ENCODE measurements at regions not wholly inside any gene's neighbourhood (a gene's known extent, or its start where the extent isn't known, plus 50 kb on each side); places are given as distances from the start of the nearest gene placed in this dataset.

GRCh38 chr16:79873825-79874224, 273.3 kb upstream of the MAF start:
- Mint-ChIP-seq H3K4me3 (no peak overlapping the region), H3K9me3 (ENCODE audit: insufficient read depth) (no peaks in the 10 kb centered on the region), H3K36me3 (ENCODE audit: low read depth) (no peaks in the 10 kb centered on the region), H3K4me1 (ENCODE audit: low read depth) (no peaks in the 10 kb centered on the region), H3K27ac (no peak overlapping the region), H3K27me3 (ENCODE audit: low read depth) (no peaks in the 10 kb centered on the region)
- POLR2A ChIA-PET, result no interaction called here
- ATAC-seq (no peak), DNase-seq (no peak)
- CTCF ChIA-PET, result no interaction called here

- POLR2A ChIA-PET, result no interaction called here
- H3K4me1 Mint-ChIP-seq (ENCODE audit: low read depth), result no peaks in the 10 kb centered on the region
- CTCF ChIA-PET, result no interaction called here
- ATAC-seq, result no peak
- no peak overlapping the region for H3K27ac Mint-ChIP-seq
- no peaks in the 10 kb centered on the region for H3K9me3 Mint-ChIP-seq (ENCODE audit: insufficient read depth)
- DNase-seq, result no peak
- no peaks in the 10 kb centered on the region for H3K27me3 Mint-ChIP-seq (ENCODE audit: low read depth)
- no peak overlapping the region for H3K4me3 Mint-ChIP-seq
- no peaks in the 10 kb centered on the region for H3K36me3 Mint-ChIP-seq (ENCODE audit: low read depth)
Observed at GRCh38 chr16:79871906-79872305, 271.4 kb upstream of the MAF start.

- DNase-seq (no peak), ATAC-seq (no peak)
- no peaks in the 10 kb centered on the region for H3K9me3 Mint-ChIP-seq (ENCODE audit: insufficient read depth)
- ChIA-PET CTCF (no interaction called here), POLR2A (no interaction called here)
- no peaks in the 10 kb centered on the region for H3K36me3 Mint-ChIP-seq (ENCODE audit: low read depth)
- H3K27ac Mint-ChIP-seq, result no peak overlapping the region
- no peaks in the 10 kb centered on the region for H3K4me1 Mint-ChIP-seq (ENCODE audit: low read depth)
- H3K27me3 Mint-ChIP-seq (ENCODE audit: low read depth), result no peaks in the 10 kb centered on the region
- no peak overlapping the region for H3K4me3 Mint-ChIP-seq
Observed at GRCh38 chr16:79870016-79870886, 269.7 kb upstream of the MAF start.

- Mint-ChIP-seq H3K27ac (no peak overlapping the region), H3K36me3 (ENCODE audit: low read depth) (no peaks in the 10 kb centered on the region), H3K4me3 (no peak overlapping the region), H3K4me1 (ENCODE audit: low read depth) (no peaks in the 10 kb centered on the region), H3K27me3 (ENCODE audit: low read depth) (no peaks in the 10 kb centered on the region), H3K9me3 (ENCODE audit: insufficient read depth) (no peaks in the 10 kb centered on the region)
- ChIA-PET POLR2A (no interaction called here), CTCF (no interaction called here)
- DNase-seq, result no peak
- no peak for ATAC-seq
Observed at GRCh38 chr16:79869304-79870015, 268.9 kb upstream of the MAF start.

- POLR2A ChIA-PET, result no interaction called here
- H3K36me3 Mint-ChIP-seq (ENCODE audit: low read depth), result no peaks in the 10 kb centered on the region
- no peaks in the 10 kb centered on the region for H3K9me3 Mint-ChIP-seq (ENCODE audit: insufficient read depth)
- DNase-seq, result no peak
- no peaks in the 10 kb centered on the region for H3K4me1 Mint-ChIP-seq (ENCODE audit: low read depth)
- no peak for ATAC-seq
- no peak overlapping the region for H3K4me3 Mint-ChIP-seq
- no peaks in the 10 kb centered on the region for H3K27me3 Mint-ChIP-seq (ENCODE audit: low read depth)
- CTCF ChIA-PET, result no interaction called here
- no peak overlapping the region for H3K27ac Mint-ChIP-seq
Observed at GRCh38 chr16:79868841-79869240, 268.3 kb upstream of the MAF start.

- H3K27me3 Mint-ChIP-seq (ENCODE audit: low read depth), result no peaks in the 10 kb centered on the region
- ChIA-PET CTCF (no interaction called here), POLR2A (no interaction called here)
Observed at GRCh38 chr16:79867425-79867997, 267.0 kb upstream of the MAF start.

GRCh38 chr16:79865918-79866317, 265.4 kb upstream of the MAF start:
- H3K36me3 Mint-ChIP-seq (ENCODE audit: low read depth), result no peaks in the 10 kb centered on the region
- POLR2A ChIA-PET, result no interaction called here
- no peaks in the 10 kb centered on the region for H3K27me3 Mint-ChIP-seq (ENCODE audit: low read depth)
- no peak for DNase-seq
- H3K9me3 Mint-ChIP-seq (ENCODE audit: insufficient read depth), result no peaks in the 10 kb centered on the region
- ATAC-seq, result no peak
- no peaks in the 10 kb centered on the region for H3K4me1 Mint-ChIP-seq (ENCODE audit: low read depth)
- no peak overlapping the region for H3K27ac Mint-ChIP-seq
- CTCF ChIA-PET, result interaction anchor here (1.4 kb wide), 1 partner anchor 26 kb away, joined by 3 read pairs; no protein-coding TSS in a partner anchor
- H3K4me3 Mint-ChIP-seq, result no peak overlapping the region

More at GRCh38 chr16:79867425-79867997, 267.0 kb upstream of the MAF start:
- H3K36me3 Mint-ChIP-seq (ENCODE audit: low read depth), result no peaks in the 10 kb centered on the region
- no peaks in the 10 kb centered on the region for H3K9me3 Mint-ChIP-seq (ENCODE audit: insufficient read depth)
- H3K27ac Mint-ChIP-seq, result no peak overlapping the region
- ATAC-seq (no peak), DNase-seq (no peak)
- H3K4me1 Mint-ChIP-seq (ENCODE audit: low read depth), result no peaks in the 10 kb centered on the region
- H3K4me3 Mint-ChIP-seq, result no peak overlapping the region

- ATAC-seq (no peak), DNase-seq (no peak)
- ChIA-PET POLR2A (no interaction called here), CTCF (no interaction called here)
- Mint-ChIP-seq H3K9me3 (ENCODE audit: insufficient read depth) (no peaks in the 10 kb centered on the region), H3K4me3 (no peak overlapping the region), H3K27ac (no peak overlapping the region), H3K36me3 (ENCODE audit: low read depth) (no peaks in the 10 kb centered on the region), H3K4me1 (ENCODE audit: low read depth) (no peaks in the 10 kb centered on the region), H3K27me3 (ENCODE audit: low read depth) (no peaks in the 10 kb centered on the region)
Observed at GRCh38 chr16:79864781-79865391, 264.3 kb upstream of the MAF start.

- Mint-ChIP-seq H3K4me1 (ENCODE audit: low read depth) (no peaks in the 10 kb centered on the region), H3K9me3 (ENCODE audit: insufficient read depth) (no peaks in the 10 kb centered on the region), H3K27me3 (ENCODE audit: low read depth) (no peaks in the 10 kb centered on the region), H3K4me3 (no peak overlapping the region), H3K36me3 (ENCODE audit: low read depth) (no peaks in the 10 kb centered on the region), H3K27ac (no peak overlapping the region)
- CTCF ChIA-PET, result no interaction called here
- POLR2A ChIA-PET, result no interaction called here
- no peak for DNase-seq
- no peak for ATAC-seq
Observed at GRCh38 chr16:79864032-79864780, 263.7 kb upstream of the MAF start.

GRCh38 chr16:79863128-79864031, 262.8 kb upstream of the MAF start:
- no peaks in the 10 kb centered on the region for H3K36me3 Mint-ChIP-seq (ENCODE audit: low read depth)
- H3K4me1 Mint-ChIP-seq (ENCODE audit: low read depth), result no peaks in the 10 kb centered on the region
- ATAC-seq (no peak), DNase-seq (no peak)
- H3K4me3 Mint-ChIP-seq, result no peak overlapping the region
- no peak overlapping the region for H3K27ac Mint-ChIP-seq
- no peaks in the 10 kb centered on the region for H3K9me3 Mint-ChIP-seq (ENCODE audit: insufficient read depth)
- POLR2A ChIA-PET, result no interaction called here
- CTCF ChIA-PET, result no interaction called here
- no peaks in the 10 kb centered on the region for H3K27me3 Mint-ChIP-seq (ENCODE audit: low read depth)

- Mint-ChIP-seq H3K9me3 (ENCODE audit: insufficient read depth) (no peaks in the 10 kb centered on the region), H3K27ac (no peak overlapping the region), H3K27me3 (ENCODE audit: low read depth) (no peaks in the 10 kb centered on the region), H3K4me3 (no peak overlapping the region), H3K36me3 (ENCODE audit: low read depth) (no peaks in the 10 kb centered on the region), H3K4me1 (ENCODE audit: low read depth) (no peaks in the 10 kb centered on the region)
- ATAC-seq (no peak), DNase-seq (no peak)
- POLR2A ChIA-PET, result no interaction called here
- CTCF ChIA-PET, result no interaction called here
Observed at GRCh38 chr16:79862601-79863000, 262.1 kb upstream of the MAF start.
